A673 (cell line): ENCODE measurements at regions not wholly inside any gene's neighbourhood (a gene's known extent, or its start where the extent isn't known, plus 50 kb on each side); places are given as distances from the start of the nearest gene placed in this dataset.

ENCODE experiments used
- EZH2 ChIP-seq: fragments of 200-600 bp; sonication (generic); IDR thresholded peaks from 2 replicates; pipeline ENCODE4 v1.6.1; 2017; ENCODE audit warnings: borderline replicate concordance, low read depth, mild to moderate bottlenecking, mixed read lengths, antibody characterized with exemption, low read length; ENCODE audit not compliant: poor library complexity, severe bottlenecking
- TF ChIP-seq, protein P1 (sequence below): fragments of 300-800, 200-600 bp; sonication (generic); conservative IDR thresholded peaks from 2 replicates; pipeline ENCODE4 v1.5.1; 2017; ENCODE audit warnings: low read depth, mild to moderate bottlenecking, antibody characterized with exemption, low read length, moderate library complexity, mixed read lengths

DNA sequence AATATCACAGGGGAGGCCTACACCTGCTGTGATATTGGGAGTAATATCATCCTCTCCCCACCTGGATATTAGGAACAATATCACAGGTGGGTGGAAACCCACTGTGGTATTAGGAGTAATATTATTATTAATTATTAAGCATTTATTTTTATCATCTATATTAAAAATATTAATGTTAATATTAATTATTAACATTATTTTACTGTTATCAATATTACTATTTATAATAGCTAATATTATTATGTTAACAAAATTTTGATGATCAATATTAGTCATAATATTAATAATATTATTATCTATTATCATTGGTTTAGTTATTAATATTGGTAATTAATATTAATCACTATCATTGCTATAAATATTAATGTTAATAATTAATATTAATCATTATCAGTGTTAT, 161.1 kb upstream of the API5 start:
- TF ChIP-seq, protein P1, sequence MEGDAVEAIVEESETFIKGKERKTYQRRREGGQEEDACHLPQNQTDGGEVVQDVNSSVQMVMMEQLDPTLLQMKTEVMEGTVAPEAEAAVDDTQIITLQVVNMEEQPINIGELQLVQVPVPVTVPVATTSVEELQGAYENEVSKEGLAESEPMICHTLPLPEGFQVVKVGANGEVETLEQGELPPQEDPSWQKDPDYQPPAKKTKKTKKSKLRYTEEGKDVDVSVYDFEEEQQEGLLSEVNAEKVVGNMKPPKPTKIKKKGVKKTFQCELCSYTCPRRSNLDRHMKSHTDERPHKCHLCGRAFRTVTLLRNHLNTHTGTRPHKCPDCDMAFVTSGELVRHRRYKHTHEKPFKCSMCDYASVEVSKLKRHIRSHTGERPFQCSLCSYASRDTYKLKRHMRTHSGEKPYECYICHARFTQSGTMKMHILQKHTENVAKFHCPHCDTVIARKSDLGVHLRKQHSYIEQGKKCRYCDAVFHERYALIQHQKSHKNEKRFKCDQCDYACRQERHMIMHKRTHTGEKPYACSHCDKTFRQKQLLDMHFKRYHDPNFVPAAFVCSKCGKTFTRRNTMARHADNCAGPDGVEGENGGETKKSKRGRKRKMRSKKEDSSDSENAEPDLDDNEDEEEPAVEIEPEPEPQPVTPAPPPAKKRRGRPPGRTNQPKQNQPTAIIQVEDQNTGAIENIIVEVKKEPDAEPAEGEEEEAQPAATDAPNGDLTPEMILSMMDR: no peak
- no peak for TF ChIP-seq EZH2
